ENCODE measurements at regions not wholly inside any gene's neighbourhood (a gene's known extent, or its start where the extent isn't known, plus 50 kb on each side); places are given as distances from the start of the nearest gene placed in this dataset.
"Not testable (repeated sequence)": the region's sequence is repeated elsewhere in the genome, so short reads cannot be mapped to it uniquely, and the experiment has no call there.

DNA sequence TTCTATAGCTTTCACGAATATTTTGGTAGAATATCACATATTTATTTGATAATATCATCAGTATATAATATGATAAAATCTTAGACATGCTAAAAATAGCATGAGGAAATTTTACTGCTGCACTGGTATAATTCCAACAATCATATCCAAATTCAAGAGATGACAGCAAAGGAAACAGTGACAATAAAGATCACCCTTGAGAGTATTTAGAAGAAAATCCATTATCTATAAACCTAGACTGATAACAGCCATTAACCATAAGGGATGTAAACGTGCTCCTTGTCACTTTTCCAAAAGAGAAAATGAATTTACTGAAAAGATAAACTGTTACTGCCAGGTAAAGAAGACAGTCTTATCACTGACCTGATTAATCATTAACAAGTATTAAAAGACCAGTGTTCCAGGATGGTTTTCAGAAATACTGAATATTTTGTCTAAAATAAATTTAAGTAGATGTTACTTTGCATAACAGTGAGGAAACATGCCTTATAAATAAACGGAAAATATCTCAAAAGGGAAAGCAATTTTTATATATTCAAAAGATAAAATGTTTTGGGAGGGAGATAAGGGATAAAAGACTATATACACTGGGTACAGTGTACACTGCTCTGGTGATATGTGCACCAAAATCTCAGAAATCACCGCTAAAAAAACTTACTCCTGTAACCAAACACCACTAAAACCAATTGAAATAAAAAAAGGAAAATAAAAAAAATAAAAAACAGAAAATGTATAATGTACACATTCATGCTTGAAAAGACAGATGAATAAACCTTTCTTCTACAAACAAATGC, 1704.7 kb downstream of the HACE1 start:
- H3K9me3 ChIP-seq (replicated peaks), result no peaks in the 10 kb centered on the region

DNA sequence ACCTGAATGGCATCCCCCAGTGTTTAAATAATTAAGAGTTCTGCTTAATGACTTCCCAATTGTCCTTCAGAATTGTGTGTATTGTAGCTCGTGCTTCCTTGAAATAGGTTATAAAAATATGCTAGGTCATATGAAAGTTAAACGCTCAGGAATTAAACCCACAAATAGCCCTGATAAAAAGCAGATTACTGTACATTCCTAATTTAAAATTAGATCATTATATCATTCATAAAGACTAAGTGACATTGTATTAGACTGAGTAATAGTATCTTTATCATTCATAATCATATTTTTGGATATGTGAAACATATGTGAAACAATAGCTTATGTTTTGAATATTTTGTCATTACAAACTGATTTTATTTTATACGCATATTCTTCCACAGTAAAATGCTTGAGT, 1706.7 kb downstream of the HACE1 start:
- Histone ChIP-seq H3K4me3 (no peak overlapping the region), H3K9me3 (replicated peaks) (no peaks in the 10 kb centered on the region), H3K27me3 (no peaks in the 10 kb centered on the region), H3K36me3 (no peaks in the 10 kb centered on the region), H3K27ac (no peak overlapping the region), H3K4me1 (no peaks in the 10 kb centered on the region)
- DNase-seq, result no peak

More for the DNA sequence above, 1704.7 kb downstream of the HACE1 start:
- H3K4me1 ChIP-seq, result no peaks in the 10 kb centered on the region
- no peaks in the 10 kb centered on the region for H3K36me3 ChIP-seq
- H3K4me3 ChIP-seq, result no peak overlapping the region
- no peak overlapping the region for H3K27ac ChIP-seq
- no peaks in the 10 kb centered on the region for H3K27me3 ChIP-seq
- DNase-seq, result no peak

DNA sequence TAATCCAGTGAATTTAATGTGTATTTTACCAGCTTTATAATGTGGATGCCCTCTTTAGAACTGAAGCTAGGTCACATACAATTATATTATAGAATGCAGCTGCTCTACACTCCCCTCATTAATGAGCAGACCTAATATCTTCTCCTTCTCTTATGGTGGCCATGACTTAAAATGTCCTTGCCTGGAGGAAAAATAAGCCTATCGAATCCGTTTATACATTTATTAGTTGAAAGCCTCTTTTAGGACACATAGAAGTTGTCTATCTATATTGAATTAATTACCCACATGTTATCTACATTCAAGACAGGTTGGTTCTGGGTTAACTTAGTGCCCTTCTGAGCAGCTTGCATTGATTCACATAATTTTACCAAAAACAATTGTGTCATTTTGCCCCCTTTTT, 1716.8 kb downstream of the HACE1 start:
- H3K9me3 ChIP-seq (replicated peaks), result no peaks in the 10 kb centered on the region

DNA sequence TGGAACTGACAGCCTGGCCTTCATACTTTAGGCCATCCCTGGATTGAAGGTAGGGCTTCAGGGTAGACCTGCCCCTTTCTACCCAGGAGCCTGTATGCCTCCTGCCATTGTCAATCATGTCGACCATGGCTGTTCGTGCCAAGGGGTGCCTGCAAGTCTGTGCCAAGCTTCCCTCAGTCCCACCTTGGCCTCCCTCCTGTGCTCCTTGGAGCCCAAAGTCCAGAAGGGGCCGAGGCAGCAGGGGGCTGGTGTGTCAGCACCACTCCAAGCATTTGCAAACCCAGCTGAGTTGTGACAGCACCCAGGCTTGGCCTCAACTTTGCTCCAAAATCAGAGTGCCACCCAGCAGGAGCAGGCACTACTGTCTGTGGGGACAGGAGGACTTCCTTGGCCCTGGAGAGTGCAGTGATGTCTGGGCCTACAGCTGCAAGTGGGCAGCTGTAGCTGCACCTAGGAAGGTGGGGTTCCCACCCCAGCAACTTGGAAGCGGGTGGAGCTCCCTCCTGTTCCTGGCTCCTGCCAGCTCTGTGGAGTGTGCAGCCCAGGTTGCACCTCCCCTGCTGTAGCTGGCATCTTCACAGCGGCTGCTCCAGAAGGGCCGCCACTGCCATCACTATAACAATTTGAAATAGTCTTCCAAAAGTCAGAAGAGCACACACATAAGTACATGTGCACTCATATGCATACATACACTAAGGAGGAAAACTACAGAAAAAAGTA, 1719.3 kb downstream of the HACE1 start:
- Histone ChIP-seq H3K36me3 (no peaks in the 10 kb centered on the region), H3K27me3 (no peaks in the 10 kb centered on the region), H3K9me3 (replicated peaks) (no peaks in the 10 kb centered on the region), H3K4me1 (no peaks in the 10 kb centered on the region), H3K4me3 (no peak overlapping the region), H3K27ac (no peak overlapping the region)
- DNase-seq, result no peak

More for the DNA sequence above, 1716.8 kb downstream of the HACE1 start:
- Histone ChIP-seq H3K27ac (no peak overlapping the region), H3K4me1 (no peaks in the 10 kb centered on the region), H3K27me3 (no peaks in the 10 kb centered on the region), H3K36me3 (no peaks in the 10 kb centered on the region), H3K4me3 (no peak overlapping the region)
- no peak for DNase-seq

DNA sequence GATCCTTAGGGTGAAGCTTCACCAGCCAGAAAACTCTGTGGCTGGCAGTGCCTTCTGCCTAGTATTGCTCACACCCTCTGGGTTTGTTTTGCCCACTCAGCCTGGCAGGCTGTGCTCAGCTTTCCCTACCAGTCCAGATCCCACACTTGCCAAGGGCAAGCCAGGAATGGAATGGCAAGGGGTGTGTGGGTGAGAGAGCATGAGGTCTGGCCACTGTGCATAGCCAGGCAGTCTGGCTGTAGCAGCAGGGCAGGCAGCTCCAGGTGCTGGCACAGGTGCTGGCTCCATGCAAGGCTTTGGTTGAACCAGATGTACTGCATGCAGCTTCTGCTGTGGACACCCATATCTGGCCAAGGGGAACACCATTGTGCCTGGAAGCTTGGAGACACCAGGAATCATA, 1720.3 kb downstream of the HACE1 start:
- Histone ChIP-seq H3K4me3 (no peak overlapping the region), H3K27me3 (no peaks in the 10 kb centered on the region), H3K36me3 (no peaks in the 10 kb centered on the region), H3K9me3 (replicated peaks) (no peaks in the 10 kb centered on the region), H3K27ac (no peak overlapping the region), H3K4me1 (no peaks in the 10 kb centered on the region)
- DNase-seq, result no peak

DNA sequence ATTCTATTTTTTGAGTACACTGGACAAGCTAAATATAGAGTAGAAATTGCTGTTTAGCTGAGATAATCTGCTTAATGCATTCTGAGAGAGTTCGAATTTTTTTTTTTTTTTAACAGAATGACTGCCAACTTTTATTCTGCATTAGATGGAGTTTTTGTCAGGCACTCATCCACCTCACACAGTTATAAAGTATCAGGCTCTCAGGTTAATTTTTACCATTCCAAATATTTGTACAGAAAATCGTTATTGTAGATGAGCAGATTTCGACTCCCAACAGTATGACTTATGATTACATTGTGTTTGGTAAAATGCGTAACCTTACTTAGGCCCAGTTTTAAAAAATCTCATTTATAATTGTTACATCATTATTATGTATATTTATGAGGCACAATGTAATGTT, 1731.0 kb downstream of the GRIK2 start:
- Histone ChIP-seq H3K36me3 (no peaks in the 10 kb centered on the region), H3K4me1 (no peaks in the 10 kb centered on the region), H3K27me3 (no peaks in the 10 kb centered on the region), H3K4me3 (no peak overlapping the region), H3K9me3 (replicated peaks) (no peaks in the 10 kb centered on the region), H3K27ac (no peak overlapping the region)
- DNase-seq, result no peak

DNA sequence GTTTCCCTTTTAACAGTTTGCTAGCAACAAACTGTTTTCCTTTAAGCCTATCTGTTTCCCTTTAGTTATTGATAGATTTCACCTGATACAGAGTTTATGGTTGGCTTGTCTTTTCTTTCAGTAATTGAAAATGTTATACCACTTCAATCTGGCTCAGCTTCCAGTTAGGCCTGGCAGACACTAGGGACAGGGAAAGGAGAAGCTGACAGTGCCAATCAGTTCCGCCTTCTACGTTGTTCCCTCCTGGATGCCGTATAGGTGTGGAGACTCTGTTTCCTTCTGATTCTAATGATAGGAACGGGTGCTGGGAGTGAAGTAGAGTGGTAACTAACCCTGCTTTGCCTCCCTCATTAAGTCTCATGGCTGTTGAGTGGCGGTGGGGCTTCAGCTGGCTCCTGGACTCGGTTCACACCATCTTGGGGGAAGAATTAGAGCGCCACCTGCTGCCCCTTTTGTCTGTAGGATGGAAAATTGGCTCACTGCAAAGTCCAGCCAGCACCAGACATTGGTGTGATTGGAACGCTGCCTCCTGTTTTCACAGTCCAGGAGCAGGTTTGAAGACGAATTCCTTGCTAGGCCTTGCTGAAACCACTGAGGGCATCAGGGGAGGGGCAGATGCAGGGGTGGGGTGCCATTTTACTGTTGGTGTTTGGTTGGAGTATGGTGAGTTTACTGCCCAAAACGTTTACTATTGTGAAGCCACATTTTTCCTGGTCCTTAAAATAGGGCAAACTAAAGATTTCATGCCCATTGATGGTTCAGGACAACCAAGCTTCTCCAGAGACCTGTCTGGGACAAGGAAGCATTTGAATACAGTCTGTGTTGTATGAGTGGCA, 1729.5 kb downstream of the GRIK2 start:
- no peak overlapping the region for H3K4me3 ChIP-seq
- no peaks in the 10 kb centered on the region for H3K36me3 ChIP-seq
- no peaks in the 10 kb centered on the region for H3K9me3 ChIP-seq (replicated peaks)
- peak; percentile 55 to 76 for DNase-seq
- H3K4me1 ChIP-seq, result no peaks in the 10 kb centered on the region
- no peak overlapping the region for H3K27ac ChIP-seq
- H3K27me3 ChIP-seq, result no peaks in the 10 kb centered on the region

DNA sequence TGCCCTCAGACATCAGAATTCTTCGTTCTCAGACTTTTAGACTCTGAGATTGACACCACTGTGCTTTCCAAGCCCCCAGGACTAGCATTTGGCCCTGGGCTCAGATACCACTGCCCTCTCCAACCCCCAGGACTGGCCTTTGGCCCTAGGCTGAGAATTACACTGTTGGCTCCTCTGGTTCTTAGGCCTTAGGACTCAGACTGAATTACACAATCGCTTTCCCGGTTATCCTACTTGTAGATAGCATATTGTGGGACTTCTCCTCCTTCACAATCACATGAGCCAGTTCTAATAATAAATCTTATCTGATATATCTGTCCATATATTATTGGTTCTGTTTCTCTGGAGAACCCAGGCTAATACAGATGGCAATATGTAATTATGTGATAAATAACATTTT, 1725.5 kb downstream of the GRIK2 start:
- no peaks in the 10 kb centered on the region for H3K4me1 ChIP-seq
- no peaks in the 10 kb centered on the region for H3K9me3 ChIP-seq (replicated peaks)
- H3K27ac ChIP-seq, result no peak overlapping the region
- DNase-seq, result no peak
- H3K36me3 ChIP-seq, result no peaks in the 10 kb centered on the region
- no peak overlapping the region for H3K4me3 ChIP-seq
- no peaks in the 10 kb centered on the region for H3K27me3 ChIP-seq

DNA sequence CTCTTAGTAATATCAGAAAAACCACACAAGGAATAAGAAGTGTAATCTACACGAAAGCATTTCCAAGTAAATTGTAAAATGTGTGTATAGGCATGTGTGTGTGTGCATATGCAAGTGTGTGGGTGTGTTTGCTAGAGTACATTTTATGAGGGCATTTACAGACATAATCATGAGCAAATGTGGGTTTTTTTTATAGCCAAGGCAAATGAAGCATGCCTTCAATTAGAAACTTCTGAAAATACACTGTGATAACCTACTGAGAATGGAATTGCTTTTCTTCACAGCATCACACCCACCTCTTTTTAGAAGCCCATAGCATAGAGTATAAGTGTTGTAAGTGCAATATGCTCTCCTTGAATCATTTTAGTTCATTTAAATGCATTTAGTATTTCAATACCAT, 1721.1 kb downstream of the GRIK2 start:
- H3K36me3 ChIP-seq, result no peaks in the 10 kb centered on the region
- H3K27me3 ChIP-seq, result no peaks in the 10 kb centered on the region
- H3K27ac ChIP-seq, result no peak overlapping the region
- H3K4me3 ChIP-seq, result no peak overlapping the region
- no peaks in the 10 kb centered on the region for H3K9me3 ChIP-seq (replicated peaks)
- DNase-seq, result no peak
- H3K4me1 ChIP-seq, result no peaks in the 10 kb centered on the region

DNA sequence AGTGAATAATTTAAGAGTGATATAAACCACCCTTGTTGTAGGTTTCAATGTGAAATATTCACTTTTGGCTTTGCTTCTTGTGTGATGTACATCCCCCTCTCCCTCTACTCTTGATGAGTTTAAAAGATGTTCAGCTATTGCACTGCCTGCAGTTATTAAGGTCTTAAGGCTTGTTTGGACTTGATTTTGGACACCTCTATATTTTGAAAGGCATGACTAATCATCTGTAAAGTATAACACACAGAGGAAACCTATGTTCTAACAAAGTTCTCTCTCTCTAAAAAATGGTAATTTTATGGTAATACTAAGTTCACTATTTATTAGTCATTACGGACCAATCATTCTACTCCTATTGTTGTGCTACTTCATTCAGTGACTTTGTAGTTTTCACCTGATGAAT, 1719.9 kb downstream of the GRIK2 start:
- Histone ChIP-seq H3K4me3 (no peak overlapping the region), H3K27me3 (no peaks in the 10 kb centered on the region), H3K4me1 (no peaks in the 10 kb centered on the region), H3K27ac (no peak overlapping the region), H3K36me3 (no peaks in the 10 kb centered on the region), H3K9me3 (replicated peaks) (no peaks in the 10 kb centered on the region)
- DNase-seq, result no peak

DNA sequence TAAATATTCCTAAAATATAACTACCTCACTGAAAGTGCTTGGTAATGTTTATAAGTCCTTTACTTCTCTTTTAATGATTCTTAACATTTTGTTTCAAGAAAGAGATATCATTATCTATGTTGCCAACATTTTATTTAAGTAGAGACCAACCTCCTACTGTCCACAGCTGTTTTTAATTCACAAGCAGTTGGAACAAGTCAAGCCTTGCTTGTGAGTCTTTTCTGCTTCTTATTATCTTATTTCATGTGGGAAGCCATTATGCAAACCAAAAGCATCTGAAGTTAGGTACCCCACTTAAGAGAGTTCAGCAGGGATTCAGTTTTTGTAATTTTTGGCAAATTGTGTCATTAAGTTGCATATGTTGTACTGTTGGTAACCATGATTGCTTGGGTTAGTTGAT, 1714.5 kb downstream of the GRIK2 start:
- Histone ChIP-seq H3K9me3 (replicated peaks) (no peaks in the 10 kb centered on the region), H3K4me3 (no peak overlapping the region), H3K36me3 (no peaks in the 10 kb centered on the region; the same call in 1 of the 2 replicates), H3K4me1 (no peaks in the 10 kb centered on the region), H3K27me3 (no peaks in the 10 kb centered on the region), H3K27ac (no peak overlapping the region)
- DNase-seq, result no peak

DNA sequence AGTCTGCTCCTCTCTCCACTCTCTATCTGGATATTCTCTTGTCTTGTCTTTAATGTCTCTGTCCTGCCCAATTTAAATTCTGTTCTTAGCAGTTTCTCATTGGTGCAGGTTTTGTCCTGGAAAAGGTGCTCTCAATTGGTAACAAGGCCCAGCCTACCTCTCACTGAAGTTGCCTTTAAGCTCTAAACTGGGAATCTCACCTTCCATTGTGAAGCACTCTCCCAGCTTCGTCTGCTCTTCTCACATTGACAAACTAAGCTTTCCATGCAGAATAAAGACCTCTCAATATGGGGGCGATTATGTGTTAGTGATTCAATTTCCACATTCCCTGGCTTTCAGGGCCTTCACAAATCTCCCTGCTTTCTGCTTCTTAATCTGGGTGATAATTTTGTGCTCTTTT, 1712.2 kb downstream of the GRIK2 start:
- no peaks in the 10 kb centered on the region; the same call in 1 of the 2 replicates for H3K36me3 ChIP-seq
- H3K9me3 ChIP-seq (replicated peaks), result no peaks in the 10 kb centered on the region
- H3K27me3 ChIP-seq, result no peaks in the 10 kb centered on the region
- H3K4me1 ChIP-seq, result no peaks in the 10 kb centered on the region
- no peak for DNase-seq
- H3K4me3 ChIP-seq, result no peak overlapping the region
- no peak overlapping the region for H3K27ac ChIP-seq

DNA sequence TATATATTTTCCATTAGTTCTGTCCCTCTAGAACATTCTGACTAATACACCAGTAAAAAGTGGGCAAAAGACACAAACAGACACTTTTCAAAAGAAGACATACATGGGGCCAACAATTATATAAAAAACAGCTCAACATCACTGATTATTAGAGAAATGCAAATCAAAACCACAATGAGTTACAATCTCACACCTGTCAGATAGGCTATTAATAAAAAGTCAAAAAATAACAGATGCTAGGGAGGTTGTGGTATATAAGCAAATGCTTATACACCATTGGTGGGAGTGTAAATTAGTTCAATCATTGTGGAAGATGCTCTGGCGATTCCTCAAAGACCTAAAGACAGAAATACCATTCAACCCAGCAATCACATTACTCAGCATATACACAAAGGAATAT, 1707.8 kb downstream of the GRIK2 start:
- H3K9me3 ChIP-seq (replicated peaks), result no peaks in the 10 kb centered on the region
- H3K4me3 ChIP-seq, result no peak overlapping the region
- DNase-seq, result no peak
- H3K27ac ChIP-seq, result no peak overlapping the region
- no peaks in the 10 kb centered on the region for H3K4me1 ChIP-seq
- H3K36me3 ChIP-seq, result no peaks in the 10 kb centered on the region
- no peaks in the 10 kb centered on the region for H3K27me3 ChIP-seq

DNA sequence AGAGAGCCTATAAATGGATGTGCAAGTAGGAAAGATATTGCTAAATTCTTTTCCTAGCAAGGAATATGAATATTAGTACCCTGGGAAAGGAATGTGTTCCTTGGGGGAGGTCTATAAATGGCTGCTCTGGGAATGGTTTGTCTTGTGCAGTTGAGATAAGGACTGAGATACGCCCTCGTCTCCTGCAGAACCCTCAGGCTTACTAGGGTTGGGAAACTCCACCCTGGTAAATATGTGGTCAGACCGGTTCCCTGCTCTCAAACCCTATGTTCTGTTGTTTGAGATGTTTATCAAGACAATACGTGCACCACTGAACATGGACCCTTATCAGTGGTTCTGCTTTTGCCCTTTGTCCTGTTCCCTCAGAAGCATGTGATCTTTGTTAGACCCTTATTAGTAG, 1698.9 kb downstream of the GRIK2 start:
- H3K36me3 ChIP-seq, DNase-seq: not testable (repeated sequence)

DNA sequence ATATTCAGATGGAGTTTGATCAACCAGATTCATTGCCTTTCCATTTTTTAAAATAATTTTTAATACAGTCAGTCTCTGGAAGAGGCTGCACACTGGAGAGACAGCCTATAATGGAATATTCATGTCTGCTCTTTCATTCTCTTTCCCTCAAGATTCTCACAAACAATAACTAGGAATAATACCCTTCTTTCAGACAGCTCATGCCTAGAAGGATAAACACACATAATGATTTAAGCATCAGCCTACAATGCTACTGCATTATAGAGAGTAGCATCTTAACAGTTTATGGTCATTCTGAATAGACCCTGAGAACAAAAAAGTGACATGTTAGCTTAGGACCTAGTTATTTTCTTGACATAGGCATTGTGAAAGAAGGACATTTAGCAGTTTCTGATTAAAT, 1692.3 kb downstream of the GRIK2 start:
- no peak overlapping the region for H3K4me3 ChIP-seq
- H3K27ac ChIP-seq, result no peak overlapping the region
- no peaks in the 10 kb centered on the region for H3K36me3 ChIP-seq
- no peaks in the 10 kb centered on the region for H3K27me3 ChIP-seq
- no peak for DNase-seq
- H3K9me3 ChIP-seq (replicated peaks), result no peaks in the 10 kb centered on the region
- no peaks in the 10 kb centered on the region for H3K4me1 ChIP-seq

More for the DNA sequence above, 1698.9 kb downstream of the GRIK2 start:
- H3K27ac ChIP-seq; H3K4me3 ChIP-seq; H3K27me3 ChIP-seq; H3K4me1 ChIP-seq; H3K9me3 ChIP-seq (replicated peaks): not testable (repeated sequence)
